GM21576 (cell line): ENCODE measurements at regions not wholly inside any gene's neighbourhood (a gene's known extent, or its start where the extent isn't known, plus 50 kb on each side); places are given as distances from the start of the nearest gene placed in this dataset.

Experiments
- ATAC-seq: cut with Tn5 transposase; IDR thresholded peaks from one replicate; pipeline ENCODE4 v1.9.1; 2021; ENCODE audit warnings: mild to moderate bottlenecking, moderate library complexity; ENCODE audit not compliant: unreplicated experiment

- no peak for ATAC-seq
These were observed 240.5 kb downstream of the MREG start for GRCh38 chr2:215772634-215773563.

GRCh38 chr2:215772003-215772402, 241.3 kb downstream of the MREG start:
- ATAC-seq = no peak

GRCh38 chr2:215771241-215771640, 242.1 kb downstream of the MREG start:
- ATAC-seq = no peak

GRCh38 chr2:215770668-215771067, 242.7 kb downstream of the MREG start:
- no peak for ATAC-seq

GRCh38 chr2:215769246-215769645, 244.1 kb downstream of the MREG start:
- no peak for ATAC-seq

- ATAC-seq = no peak
These were observed 245.7 kb downstream of the MREG start for GRCh38 chr2:215767625-215768024.

- ATAC-seq = no peak
These were observed 247.5 kb downstream of the MREG start for GRCh38 chr2:215765729-215766360.

GRCh38 chr2:215764441-215765048, 248.8 kb downstream of the MREG start:
- no peak for ATAC-seq

- ATAC-seq = no peak
These were observed 252.8 kb downstream of the MREG start for GRCh38 chr2:215760557-215760956.

- ATAC-seq = no peak
These were observed 253.3 kb downstream of the MREG start for GRCh38 chr2:215760091-215760490.

- ATAC-seq = no peak
These were observed 254.7 kb downstream of the MREG start for GRCh38 chr2:215758691-215759090.

GRCh38 chr2:215756346-215756730, 257.0 kb downstream of the MREG start:
- ATAC-seq = no peak

GRCh38 chr2:215755641-215756345, 257.6 kb downstream of the MREG start:
- ATAC-seq = no peak

- no peak for ATAC-seq
These were observed 258.8 kb downstream of the MREG start for GRCh38 chr2:215754546-215754945.

GRCh38 chr2:215753808-215754207, 259.5 kb downstream of the MREG start:
- ATAC-seq = no peak

GRCh38 chr2:215752991-215753390, 260.4 kb downstream of the MREG start:
- no peak for ATAC-seq

GRCh38 chr2:215752436-215752835, 260.9 kb downstream of the MREG start:
- ATAC-seq = no peak

GRCh38 chr2:215751911-215752272, 261.5 kb downstream of the MREG start:
- no peak for ATAC-seq

GRCh38 chr2:215751200-215751910, 262.0 kb downstream of the MREG start:
- no peak for ATAC-seq

GRCh38 chr2:215750763-215751162, 262.6 kb downstream of the MREG start:
- no peak for ATAC-seq
